ENCODE measurements at regions not wholly inside any gene's neighbourhood (a gene's known extent, or its start where the extent isn't known, plus 50 kb on each side); places are given as distances from the start of the nearest gene placed in this dataset.
"Not testable (repeated sequence)": the region's sequence is repeated elsewhere in the genome, so short reads cannot be mapped to it uniquely, and the experiment has no call there.

DNA sequence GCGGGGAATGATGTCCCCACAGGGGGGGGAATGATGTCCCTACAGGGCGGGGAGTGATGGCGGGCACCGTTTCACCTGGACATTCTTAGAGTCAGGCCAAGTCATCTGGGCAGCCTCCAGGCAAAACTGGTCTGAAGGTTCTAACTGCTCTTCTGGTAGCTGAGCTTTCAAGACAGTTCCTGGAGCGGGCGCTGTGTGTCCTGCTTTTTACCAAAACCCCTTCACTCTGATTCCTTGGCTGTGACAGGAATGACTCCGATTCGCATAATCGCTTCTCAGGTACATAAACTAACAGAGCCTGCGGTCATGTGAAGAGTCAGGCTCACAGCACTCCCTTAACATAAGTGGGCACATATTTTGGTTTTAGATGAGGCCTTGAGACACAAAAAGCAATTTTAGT, 836.0 kb downstream of the TRIML1 start:
- WGBS, 3 donors, result 94 to 99% (median 97%) methylated on average over 9 to 10 of the region's 10 CpGs
- peaks cover 3% of the 10 kb centered on the region for H3K4me1 ChIP-seq (ENCODE audit: insufficient read depth)
- no peak for DNase-seq
- H3K9me3 ChIP-seq, result no peaks in the 10 kb centered on the region
- no peaks in the 10 kb centered on the region for H3K36me3 ChIP-seq
- TF ChIP-seq EP300 (IDR thresholded peaks at IDR 0.05), result no peak
- TF ChIP-seq, protein P1, sequence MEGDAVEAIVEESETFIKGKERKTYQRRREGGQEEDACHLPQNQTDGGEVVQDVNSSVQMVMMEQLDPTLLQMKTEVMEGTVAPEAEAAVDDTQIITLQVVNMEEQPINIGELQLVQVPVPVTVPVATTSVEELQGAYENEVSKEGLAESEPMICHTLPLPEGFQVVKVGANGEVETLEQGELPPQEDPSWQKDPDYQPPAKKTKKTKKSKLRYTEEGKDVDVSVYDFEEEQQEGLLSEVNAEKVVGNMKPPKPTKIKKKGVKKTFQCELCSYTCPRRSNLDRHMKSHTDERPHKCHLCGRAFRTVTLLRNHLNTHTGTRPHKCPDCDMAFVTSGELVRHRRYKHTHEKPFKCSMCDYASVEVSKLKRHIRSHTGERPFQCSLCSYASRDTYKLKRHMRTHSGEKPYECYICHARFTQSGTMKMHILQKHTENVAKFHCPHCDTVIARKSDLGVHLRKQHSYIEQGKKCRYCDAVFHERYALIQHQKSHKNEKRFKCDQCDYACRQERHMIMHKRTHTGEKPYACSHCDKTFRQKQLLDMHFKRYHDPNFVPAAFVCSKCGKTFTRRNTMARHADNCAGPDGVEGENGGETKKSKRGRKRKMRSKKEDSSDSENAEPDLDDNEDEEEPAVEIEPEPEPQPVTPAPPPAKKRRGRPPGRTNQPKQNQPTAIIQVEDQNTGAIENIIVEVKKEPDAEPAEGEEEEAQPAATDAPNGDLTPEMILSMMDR (IDR thresholded peaks at IDR 0.05), result no peak
- TF ChIP-seq POLR2A (IDR thresholded peaks at IDR 0.05), result no peak
- H3K27ac ChIP-seq, result no peak overlapping the region
- intact Hi-C loops (cut with DNase I), result no loop called here
- no peak overlapping the region for H3K4me3 ChIP-seq
- H3K27me3 ChIP-seq, result no peaks in the 10 kb centered on the region

- intact Hi-C loops (cut with DNase I), result no loop called here
- Histone ChIP-seq H3K36me3 (no peaks in the 10 kb centered on the region), H3K4me1 (ENCODE audit: insufficient read depth) (peaks cover 3% of the 10 kb centered on the region), H3K27me3 (no peaks in the 10 kb centered on the region), H3K4me3 (no peak overlapping the region), H3K9me3 (no peaks in the 10 kb centered on the region), H3K27ac (no peak overlapping the region)
- DNase-seq, result no peak
- 1 to 11% (median 3%) methylated on average over 2 of the region's 2 CpGs for WGBS, 3 donors
- TF ChIP-seq POLR2A (IDR thresholded peaks at IDR 0.05) (no peak), EP300 (IDR thresholded peaks at IDR 0.05) (no peak)
- TF ChIP-seq, protein P1 (IDR thresholded peaks at IDR 0.05), result no peak
Measured at GRCh38 chr4:188976644-188977115, 837.4 kb downstream of the TRIML1 start.

- H3K9me3 ChIP-seq, DNase-seq: not testable (repeated sequence)
- 89 to 93% (median 91%) methylated on average over 6 of the region's 6 CpGs for WGBS, 3 donors
Measured at GRCh38 chr4:188977232-188977631, 838.0 kb downstream of the TRIML1 start.

DNA sequence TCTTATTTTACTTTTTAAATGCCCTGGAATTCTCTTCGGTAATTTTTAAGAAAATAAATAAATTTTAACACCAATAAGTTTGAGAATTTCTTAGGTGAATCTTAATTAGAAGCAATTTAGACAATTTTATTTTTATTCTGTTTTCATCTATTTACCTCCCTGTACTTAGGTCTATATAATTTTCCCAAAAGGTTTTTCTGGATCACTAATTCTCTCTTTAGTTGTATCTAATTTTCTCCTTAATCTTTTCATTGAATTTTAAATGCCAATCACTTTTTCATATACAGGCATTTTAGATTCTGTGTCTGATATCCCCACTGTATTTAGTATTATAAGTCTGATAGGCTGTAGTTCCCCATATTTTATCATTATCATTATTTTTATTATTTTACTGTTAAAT, 845.3 kb downstream of the TRIML1 start:
- intact Hi-C loops (cut with DNase I), result no loop called here

More at GRCh38 chr4:188977232-188977631, 838.0 kb downstream of the TRIML1 start:
- H3K4me1 ChIP-seq (ENCODE audit: insufficient read depth); intact Hi-C loops (cut with DNase I); H3K4me3 ChIP-seq; H3K27me3 ChIP-seq; H3K27ac ChIP-seq; H3K36me3 ChIP-seq: not testable (repeated sequence)

DNA sequence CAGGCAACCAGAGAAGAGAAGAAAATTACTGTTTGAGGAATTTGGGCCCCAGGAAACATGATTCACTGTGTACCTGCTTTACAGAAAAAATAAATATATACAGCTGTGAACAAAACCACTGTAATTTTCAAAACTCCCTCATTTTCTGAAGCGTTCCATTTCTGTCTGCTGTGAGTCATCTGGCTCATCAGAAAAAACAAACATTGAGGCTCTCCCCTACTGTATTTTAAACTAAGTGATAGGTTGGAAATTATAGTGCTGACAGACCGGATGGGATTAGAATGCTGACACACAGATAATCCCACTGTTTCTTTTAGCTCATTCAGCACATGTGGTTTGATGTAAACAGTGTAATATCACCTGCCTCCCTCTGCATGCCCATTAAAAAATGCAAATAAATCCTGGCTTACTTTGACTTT, 847.0 kb downstream of the TRIML1 start:
- Histone ChIP-seq H3K27ac (no peak overlapping the region), H3K4me3 (no peak overlapping the region), H3K27me3 (no peaks in the 10 kb centered on the region), H3K4me1 (ENCODE audit: insufficient read depth) (no peaks in the 10 kb centered on the region), H3K36me3 (no peaks in the 10 kb centered on the region), H3K9me3 (no peaks in the 10 kb centered on the region)
- TF ChIP-seq EP300 (IDR thresholded peaks at IDR 0.05), result no peak
- no peak for TF ChIP-seq POLR2A (IDR thresholded peaks at IDR 0.05)
- TF ChIP-seq, protein P1 (IDR thresholded peaks at IDR 0.05), result no peak
- intact Hi-C loops (cut with DNase I), result no loop called here
- WGBS, 3 donors, result 13 to 30% (median 26%) methylated on average over 2 of the region's 2 CpGs
- DNase-seq, result no peak

More for the DNA sequence above, 845.3 kb downstream of the TRIML1 start:
- Histone ChIP-seq H3K9me3 (no peaks in the 10 kb centered on the region), H3K27me3 (no peaks in the 10 kb centered on the region), H3K4me3 (no peak overlapping the region), H3K36me3 (no peaks in the 10 kb centered on the region), H3K27ac (no peak overlapping the region), H3K4me1 (ENCODE audit: insufficient read depth) (no peaks in the 10 kb centered on the region)
- DNase-seq, result no peak
- no peak for TF ChIP-seq POLR2A (IDR thresholded peaks at IDR 0.05)
- TF ChIP-seq, protein P1 (IDR thresholded peaks at IDR 0.05), result no peak
- TF ChIP-seq EP300 (IDR thresholded peaks at IDR 0.05), result no peak
- 94 to 99% (median 95%) methylated on average over 1 of the region's 1 CpG for WGBS, 3 donors
